HG03439 (cell line): ENCODE measurements at regions not wholly inside any gene's neighbourhood (a gene's known extent, or its start where the extent isn't known, plus 50 kb on each side); places are given as distances from the start of the nearest gene placed in this dataset.
"Not testable (repeated sequence)": the region's sequence is repeated elsewhere in the genome, so short reads cannot be mapped to it uniquely, and the experiment has no call there.

Source experiments
- ATAC-seq: cut with Tn5 transposase; IDR thresholded peaks from one replicate; pipeline ENCODE4 v1.9.1; 2021; ENCODE audit warnings: mild to moderate bottlenecking, moderate library complexity; ENCODE audit not compliant: unreplicated experiment

- not testable (repeated sequence) for ATAC-seq
Observed at GRCh38 chr12:87194389-87194788, 834.8 kb downstream of the C12orf50 start.

- no peak for ATAC-seq
Observed at GRCh38 chr12:87185367-87185766, 843.8 kb downstream of the C12orf50 start.

GRCh38 chr12:87182696-87183233 lies 846.4 kb downstream of the C12orf50 start:
- ATAC-seq: no peak

GRCh38 chr12:87171356-87171755 lies 857.8 kb downstream of the C12orf50 start:
- ATAC-seq: no peak

- ATAC-seq: no peak
Observed at GRCh38 chr12:87169010-87169409, 860.2 kb downstream of the C12orf50 start.

GRCh38 chr12:87165733-87166375 lies 863.3 kb downstream of the C12orf50 start:
- ATAC-seq: no peak

GRCh38 chr12:87163122-87163521 lies 866.1 kb downstream of the C12orf50 start:
- ATAC-seq: no peak

GRCh38 chr12:87160848-87161601 lies 868.2 kb downstream of the C12orf50 start:
- no peak for ATAC-seq

- ATAC-seq: no peak
Observed at GRCh38 chr12:87157791-87158190, 871.4 kb downstream of the C12orf50 start.

- no peak for ATAC-seq
Observed at GRCh38 chr12:87155621-87156020, 873.6 kb downstream of the C12orf50 start.

- no peak for ATAC-seq
Observed at GRCh38 chr12:87152841-87153528, 876.2 kb downstream of the C12orf50 start.

GRCh38 chr12:87152075-87152474 lies 877.1 kb downstream of the C12orf50 start:
- ATAC-seq: no peak

- ATAC-seq: peak; percentile 87
Observed at GRCh38 chr12:87150969-87151662, 878.1 kb downstream of the C12orf50 start.

GRCh38 chr12:87142342-87142741 lies 886.2 kb upstream of the MGAT4C start:
- ATAC-seq: no peak

- no peak for ATAC-seq
Observed at GRCh38 chr12:87141091-87141490, 884.9 kb upstream of the MGAT4C start.

GRCh38 chr12:87140262-87140661 lies 884.1 kb upstream of the MGAT4C start:
- no peak for ATAC-seq

- ATAC-seq: no peak
Observed at GRCh38 chr12:87137220-87137619, 881.0 kb upstream of the MGAT4C start.

- no peak for ATAC-seq
Observed at GRCh38 chr12:87136330-87136976, 880.3 kb upstream of the MGAT4C start.

GRCh38 chr12:87127272-87127671 lies 871.1 kb upstream of the MGAT4C start:
- no peak for ATAC-seq

- ATAC-seq: no peak
Observed at GRCh38 chr12:87121896-87122295, 865.7 kb upstream of the MGAT4C start.

- ATAC-seq: no peak
Observed at GRCh38 chr12:87120440-87120839, 864.2 kb upstream of the MGAT4C start.
